Activated T-cell treated with anti-CD3 and anti-CD28 coated beads for 48 hours (primary cell): ENCODE measurements at regions not wholly inside any gene's neighbourhood (a gene's known extent, or its start where the extent isn't known, plus 50 kb on each side); places are given as distances from the start of the nearest gene placed in this dataset.

Experiments
- DNase-seq: peaks from one replicate; pipeline ENCODE4 v3.0.0-alpha.2; 2020; ENCODE audit warnings: low read depth

DNA sequence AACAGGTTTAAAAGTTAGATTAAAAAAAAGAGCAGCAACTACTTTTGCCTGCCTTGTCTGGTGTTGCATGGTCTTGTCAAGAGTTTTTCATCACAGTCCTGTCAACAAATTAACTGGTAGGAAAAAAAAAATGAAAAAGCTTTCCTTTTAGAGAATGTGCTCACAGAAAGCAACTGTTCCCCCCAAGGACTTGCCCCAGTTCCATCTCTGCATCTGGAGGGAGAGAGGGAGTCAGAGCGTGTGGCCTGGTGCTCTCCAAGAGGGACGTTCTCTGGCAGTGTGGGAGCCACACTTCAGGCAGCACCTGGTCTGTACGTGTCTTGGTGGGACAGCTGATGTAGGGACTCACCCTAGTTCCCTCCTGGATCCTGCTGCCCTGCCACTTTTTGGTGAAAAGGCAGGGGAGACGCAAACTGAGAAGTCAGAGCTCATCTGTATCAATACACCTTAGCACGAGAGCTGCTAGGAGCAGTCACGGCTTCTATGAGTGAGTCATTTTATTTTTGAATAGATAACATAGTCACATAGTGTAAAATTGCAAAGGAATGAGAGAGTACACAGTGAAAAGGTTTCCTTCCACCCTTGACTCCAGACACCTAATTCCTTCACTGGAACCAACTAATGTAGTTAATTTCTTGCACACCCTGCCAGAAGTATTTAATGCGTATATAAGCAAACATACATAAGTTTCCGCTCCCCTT is 172.5 kb upstream of the MGAT5 start:
- no peak for DNase-seq

DNA sequence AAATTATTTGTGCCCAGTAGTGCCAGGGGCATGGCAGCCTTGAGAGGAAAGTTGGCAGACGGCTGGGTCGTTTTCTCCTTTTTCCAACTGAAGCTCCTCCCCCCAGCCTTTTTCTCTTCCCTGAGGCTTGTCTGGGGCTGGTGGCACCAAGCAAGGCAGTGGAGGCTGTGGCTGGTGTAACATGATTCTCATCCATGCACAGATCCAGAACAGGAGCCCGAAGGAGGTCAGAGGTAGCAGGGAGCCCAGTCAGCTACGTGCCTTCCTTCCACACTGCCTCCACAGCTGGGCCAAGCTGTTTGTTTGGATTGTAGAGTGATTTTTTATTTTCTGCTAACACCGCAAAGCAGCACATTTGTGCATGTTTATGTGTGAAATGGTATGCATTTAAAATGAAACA is 170.3 kb upstream of the MGAT5 start:
- DNase-seq = no peak

GRCh38 chr2:134086594-134087219 is 167.2 kb upstream of the MGAT5 start:
- DNase-seq = no peak

- no peak for DNase-seq
These were observed 166.4 kb upstream of the MGAT5 start for GRCh38 chr2:134087371-134087921.

GRCh38 chr2:134089454-134089853 is 164.4 kb upstream of the MGAT5 start:
- no peak for DNase-seq

DNA sequence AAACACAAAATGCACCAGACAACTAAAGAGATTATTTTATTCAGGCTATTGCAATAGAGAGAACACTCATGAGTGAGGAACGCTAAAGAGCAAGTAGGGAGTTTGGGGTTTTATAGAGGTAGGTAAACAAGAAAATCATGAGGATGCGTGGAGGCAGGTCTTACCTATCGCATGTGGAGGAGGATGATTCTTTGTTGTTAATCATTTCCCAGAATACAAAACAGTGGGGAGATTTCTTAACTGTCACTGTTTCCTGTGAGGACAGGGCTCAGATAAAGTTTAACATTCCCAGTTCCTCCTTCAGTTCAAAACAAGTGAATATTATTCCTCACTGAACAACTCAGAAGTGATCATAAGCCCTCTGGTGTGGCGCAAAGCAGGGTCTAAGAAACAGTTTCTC is 156.1 kb upstream of the MGAT5 start:
- no peak for DNase-seq

- DNase-seq = no peak
These were observed 155.6 kb upstream of the MGAT5 start for GRCh38 chr2:134098321-134098720.

DNA sequence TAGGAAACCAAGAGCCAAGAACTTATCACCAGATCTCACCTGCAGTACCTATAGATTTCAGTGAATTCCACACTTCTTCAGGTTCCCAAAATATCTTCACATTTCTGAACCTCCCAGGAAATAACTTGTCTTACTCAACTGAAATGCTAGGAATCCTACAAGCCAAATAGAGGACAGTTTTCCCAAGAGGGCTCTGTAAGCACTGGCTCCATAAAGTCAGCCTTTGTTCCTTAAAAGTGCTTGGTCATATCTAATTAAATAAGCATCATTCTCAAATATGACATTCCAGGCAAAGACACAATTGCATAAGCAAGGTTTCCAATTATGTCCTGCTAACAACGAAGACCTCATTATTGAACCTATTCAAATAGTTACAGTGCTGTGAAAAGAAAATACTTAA is 154.6 kb upstream of the MGAT5 start:
- no peak for DNase-seq

DNA sequence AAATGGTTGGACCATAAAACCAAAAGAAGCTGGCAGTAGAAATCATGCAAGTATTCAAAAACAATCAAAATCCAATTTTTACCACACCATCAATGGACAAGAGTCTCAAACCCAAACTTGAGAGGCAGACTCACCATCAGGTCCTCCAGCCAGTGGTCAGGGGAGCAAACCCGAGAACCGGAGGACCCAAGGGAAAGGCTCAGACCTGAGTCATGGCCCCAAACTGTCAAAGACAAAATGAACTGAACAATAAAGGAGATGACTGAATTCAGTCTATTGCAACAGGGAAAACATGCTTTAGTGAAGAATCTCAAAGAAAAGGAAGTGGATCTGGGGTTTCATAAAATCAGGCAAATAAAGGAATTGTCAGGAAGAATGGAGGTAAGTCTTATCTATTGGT is 150.7 kb upstream of the MGAT5 start:
- DNase-seq = no peak

DNA sequence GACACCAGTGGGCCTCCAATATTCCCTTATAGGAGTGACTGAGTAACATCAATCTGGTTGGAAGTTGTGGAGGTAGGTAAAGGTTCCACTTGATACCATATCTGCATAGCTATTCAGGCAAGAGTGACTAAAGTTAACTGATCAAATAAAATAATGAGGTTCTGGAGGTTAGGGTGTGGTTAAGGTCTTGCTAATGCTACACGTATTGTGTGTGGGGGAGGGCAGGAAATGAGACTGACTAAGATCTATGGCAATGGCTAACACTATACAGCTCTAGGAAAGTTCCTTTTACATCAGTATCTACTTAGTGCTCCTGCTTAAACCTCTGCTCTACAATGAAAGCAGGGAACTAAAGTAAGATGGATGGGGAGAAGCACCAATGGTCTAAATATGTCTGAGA is 149.1 kb upstream of the MGAT5 start:
- DNase-seq = no peak

DNA sequence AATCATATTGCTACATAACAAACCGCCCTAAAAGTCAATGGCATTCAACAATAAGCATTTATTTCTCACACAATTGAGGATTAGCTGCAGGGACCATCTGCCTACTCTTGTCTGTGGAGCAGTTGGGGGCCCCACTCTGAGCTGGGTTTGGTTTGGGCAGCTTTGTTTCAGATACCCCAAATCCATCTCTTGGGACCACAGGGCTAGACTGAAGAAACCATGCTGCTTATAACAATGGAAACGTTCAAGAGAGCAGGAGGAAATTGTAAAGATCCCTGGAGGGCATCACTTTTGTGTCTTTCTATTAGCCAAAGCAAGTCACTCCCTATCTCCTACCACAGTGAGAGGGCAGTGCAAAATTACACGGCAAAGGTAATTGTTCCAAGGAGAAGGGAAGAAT is 146.5 kb upstream of the MGAT5 start:
- DNase-seq = no peak

- DNase-seq = no peak
These were observed 145.8 kb upstream of the MGAT5 start for GRCh38 chr2:134108113-134108512.

- no peak for DNase-seq
These were observed 144.6 kb upstream of the MGAT5 start for GRCh38 chr2:134109246-134109645.

DNA sequence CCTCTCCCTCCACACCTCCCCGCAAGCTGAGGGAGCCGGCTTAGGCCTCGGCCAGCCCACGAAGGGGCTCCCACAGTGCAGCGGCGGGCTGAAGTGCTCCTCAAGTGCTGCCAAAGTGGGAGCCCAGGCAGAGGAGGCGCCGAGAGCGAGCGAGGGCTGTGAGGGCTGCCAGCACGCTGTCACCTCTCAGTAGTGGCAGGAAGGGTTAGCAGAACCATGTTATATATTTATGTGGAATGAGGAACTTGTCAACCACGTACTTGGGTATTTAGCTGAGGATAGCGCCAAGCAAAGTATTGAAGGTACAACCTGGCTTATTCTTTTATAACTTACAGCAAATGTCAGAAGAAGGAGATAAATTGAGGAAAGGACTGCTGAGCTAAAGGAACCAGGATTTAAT is 144.1 kb upstream of the MGAT5 start:
- no peak for DNase-seq

DNA sequence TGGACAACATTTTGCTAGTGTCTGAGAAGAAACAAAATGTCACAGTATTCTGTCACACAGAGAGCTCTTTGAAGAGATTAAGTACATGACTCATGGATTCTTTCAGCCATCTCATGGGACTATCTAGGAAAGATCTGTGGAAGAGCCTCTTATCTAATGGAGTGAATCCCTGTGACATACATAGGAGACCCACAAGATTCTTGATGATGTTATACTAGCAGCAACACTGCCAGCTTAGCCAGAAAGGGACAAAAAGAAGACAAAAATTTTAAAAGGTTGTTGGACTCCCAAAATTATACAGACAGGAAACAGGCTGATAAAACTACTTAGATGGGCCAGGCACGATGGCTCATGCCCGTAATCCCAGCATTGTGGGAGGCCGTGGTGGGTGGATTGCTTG is 143.3 kb upstream of the MGAT5 start:
- no peak for DNase-seq

GRCh38 chr2:134117676-134118075 is 136.2 kb upstream of the MGAT5 start:
- DNase-seq = no peak

- DNase-seq = peak; percentile 63
These were observed 135.4 kb upstream of the MGAT5 start for GRCh38 chr2:134118279-134119116.

- DNase-seq = no peak
These were observed 134.7 kb upstream of the MGAT5 start for GRCh38 chr2:134119117-134119712.

- DNase-seq = peak; percentile 76
These were observed 134.0 kb upstream of the MGAT5 start for GRCh38 chr2:134119713-134120405.

GRCh38 chr2:134120406-134120732 is 133.5 kb upstream of the MGAT5 start:
- DNase-seq = no peak

- DNase-seq = peak; percentile 56
These were observed 132.9 kb upstream of the MGAT5 start for GRCh38 chr2:134120733-134121630.
